ENCODE measurements at regions not wholly inside any gene's neighbourhood (a gene's known extent, or its start where the extent isn't known, plus 50 kb on each side); places are given as distances from the start of the nearest gene placed in this dataset.
"Not testable (repeated sequence)": the region's sequence is repeated elsewhere in the genome, so short reads cannot be mapped to it uniquely, and the experiment has no call there.

DNA sequence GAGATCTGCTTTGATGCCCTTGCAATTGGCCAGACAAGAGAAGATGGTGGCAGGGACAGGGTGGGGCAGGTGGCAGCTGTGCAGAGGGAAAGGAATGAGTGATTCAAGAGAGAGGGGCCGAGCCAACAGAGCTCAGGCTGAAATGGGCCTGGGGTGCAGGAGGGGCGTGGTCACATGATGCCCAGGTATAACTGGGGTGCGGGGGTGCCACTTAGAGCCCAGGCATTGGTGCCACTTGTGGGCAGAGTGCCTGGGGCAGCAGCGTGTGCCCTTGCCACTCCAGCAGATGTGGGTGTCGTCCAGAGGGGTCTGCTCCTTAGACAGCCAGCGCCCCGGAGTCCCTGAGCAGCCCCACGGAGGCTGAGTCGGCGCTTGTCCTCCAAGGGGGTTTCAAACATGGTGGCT is 88.7 kb downstream of the PLXNA1 start:
- H3K9ac ChIP-seq (ENCODE audit: low read depth, low read length): no peak overlapping the region
- no peak overlapping the region for H3K4me3 ChIP-seq (ENCODE audit: low read length)
- no peak overlapping the region for H3K27ac ChIP-seq (ENCODE audit: low read depth, low read length)
- H3K4me1 ChIP-seq (ENCODE audit: insufficient read depth, low read length): no peaks in the 10 kb centered on the region
- no peaks in the 10 kb centered on the region for H3K9me3 ChIP-seq (ENCODE audit: insufficient read depth, low read depth, low read length)
- H3K36me3 ChIP-seq (ENCODE audit: insufficient read depth, low read length): no peaks in the 10 kb centered on the region
- no peaks in the 10 kb centered on the region for H3K27me3 ChIP-seq (ENCODE audit: insufficient read depth, low read length)
- 92% methylated on average over 10 of the region's 10 CpGs for WGBS

DNA sequence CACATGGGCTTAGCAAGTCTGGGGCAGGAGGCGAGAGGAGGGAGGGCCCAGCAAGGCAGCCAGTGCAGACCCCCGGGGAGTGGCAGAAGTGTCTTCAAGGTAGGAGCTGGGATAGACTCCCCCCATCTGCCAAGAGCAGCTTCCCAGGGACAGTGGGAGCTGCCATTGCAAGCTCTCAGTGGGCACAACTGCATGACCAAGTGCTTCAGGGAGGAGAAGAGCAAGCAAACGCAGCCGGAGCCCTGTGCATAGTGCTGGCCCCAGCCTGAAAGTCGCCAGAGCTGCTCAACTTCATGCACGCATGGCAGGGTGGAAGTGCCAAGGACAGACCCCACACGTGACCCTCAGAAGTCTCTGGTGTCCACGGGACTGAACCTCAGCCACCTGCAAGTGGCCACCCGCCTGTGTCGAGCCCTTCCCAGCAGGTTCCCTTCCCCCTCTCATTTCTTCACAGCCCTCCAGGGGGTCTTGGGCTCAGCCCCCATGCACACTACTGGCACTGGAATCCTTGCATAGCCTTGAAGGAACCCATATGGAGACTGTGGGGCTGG is 89.4 kb downstream of the PLXNA1 start:
- WGBS: 95% methylated on average over 9 of the region's 10 CpGs
- Histone ChIP-seq H3K9ac (ENCODE audit: low read depth, low read length) (no peak overlapping the region), H3K27me3 (ENCODE audit: insufficient read depth, low read length) (no peaks in the 10 kb centered on the region), H3K4me3 (ENCODE audit: low read length) (no peak overlapping the region), H3K36me3 (ENCODE audit: insufficient read depth, low read length) (no peaks in the 10 kb centered on the region), H3K4me1 (ENCODE audit: insufficient read depth, low read length) (no peaks in the 10 kb centered on the region), H3K9me3 (ENCODE audit: insufficient read depth, low read depth, low read length) (no peaks in the 10 kb centered on the region), H3K27ac (ENCODE audit: low read depth, low read length) (no peak overlapping the region)

DNA sequence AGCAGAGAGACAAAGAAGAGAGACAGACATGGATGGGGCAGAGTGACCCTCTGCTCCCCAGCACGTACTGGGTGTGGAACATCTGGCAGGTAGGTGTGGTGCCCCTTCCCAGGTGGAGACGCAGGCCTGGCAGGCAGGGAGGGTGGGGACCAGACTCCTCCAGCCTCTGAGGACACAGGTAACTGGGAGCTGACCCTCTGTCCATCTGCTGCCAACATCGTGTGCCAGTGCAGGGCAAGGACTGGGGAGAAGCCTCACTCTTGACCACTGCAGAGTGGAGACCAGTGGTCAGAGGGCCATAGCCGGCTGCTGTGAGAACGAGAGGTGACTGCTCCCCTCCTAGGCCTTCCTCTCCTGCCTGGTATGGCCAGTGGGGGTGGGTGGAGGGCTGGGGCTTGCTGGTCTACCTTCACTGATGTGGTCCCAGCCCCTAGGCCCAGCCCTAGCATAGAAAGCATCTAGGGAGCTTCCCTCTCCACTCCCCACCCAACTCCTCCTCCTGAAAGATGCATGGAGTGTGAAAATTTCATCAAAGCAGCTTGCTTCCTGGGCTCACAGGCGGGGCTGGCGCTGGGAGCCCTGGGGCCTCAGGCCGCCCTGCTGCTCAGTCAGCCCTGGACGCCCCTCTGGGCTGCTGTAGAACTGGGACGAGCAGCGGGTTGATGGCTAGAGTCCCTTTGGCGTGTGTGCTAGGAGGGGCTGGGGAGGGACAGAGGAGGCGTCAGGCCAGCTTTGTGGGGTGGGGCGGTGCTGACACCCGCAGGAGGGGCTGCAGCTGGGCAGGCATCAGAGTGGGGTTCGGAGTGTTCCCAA is 90.3 kb downstream of the PLXNA1 start:
- H3K36me3 ChIP-seq (ENCODE audit: insufficient read depth, low read length): no peaks in the 10 kb centered on the region
- no peak overlapping the region for H3K4me3 ChIP-seq (ENCODE audit: low read length)
- H3K27ac ChIP-seq (ENCODE audit: low read depth, low read length): no peak overlapping the region
- WGBS: 86% methylated on average over 16 of the region's 16 CpGs
- no peak overlapping the region for H3K9ac ChIP-seq (ENCODE audit: low read depth, low read length)
- H3K4me1 ChIP-seq (ENCODE audit: insufficient read depth, low read length): no peaks in the 10 kb centered on the region
- no peaks in the 10 kb centered on the region for H3K27me3 ChIP-seq (ENCODE audit: insufficient read depth, low read length)
- H3K9me3 ChIP-seq (ENCODE audit: insufficient read depth, low read depth, low read length): no peaks in the 10 kb centered on the region

DNA sequence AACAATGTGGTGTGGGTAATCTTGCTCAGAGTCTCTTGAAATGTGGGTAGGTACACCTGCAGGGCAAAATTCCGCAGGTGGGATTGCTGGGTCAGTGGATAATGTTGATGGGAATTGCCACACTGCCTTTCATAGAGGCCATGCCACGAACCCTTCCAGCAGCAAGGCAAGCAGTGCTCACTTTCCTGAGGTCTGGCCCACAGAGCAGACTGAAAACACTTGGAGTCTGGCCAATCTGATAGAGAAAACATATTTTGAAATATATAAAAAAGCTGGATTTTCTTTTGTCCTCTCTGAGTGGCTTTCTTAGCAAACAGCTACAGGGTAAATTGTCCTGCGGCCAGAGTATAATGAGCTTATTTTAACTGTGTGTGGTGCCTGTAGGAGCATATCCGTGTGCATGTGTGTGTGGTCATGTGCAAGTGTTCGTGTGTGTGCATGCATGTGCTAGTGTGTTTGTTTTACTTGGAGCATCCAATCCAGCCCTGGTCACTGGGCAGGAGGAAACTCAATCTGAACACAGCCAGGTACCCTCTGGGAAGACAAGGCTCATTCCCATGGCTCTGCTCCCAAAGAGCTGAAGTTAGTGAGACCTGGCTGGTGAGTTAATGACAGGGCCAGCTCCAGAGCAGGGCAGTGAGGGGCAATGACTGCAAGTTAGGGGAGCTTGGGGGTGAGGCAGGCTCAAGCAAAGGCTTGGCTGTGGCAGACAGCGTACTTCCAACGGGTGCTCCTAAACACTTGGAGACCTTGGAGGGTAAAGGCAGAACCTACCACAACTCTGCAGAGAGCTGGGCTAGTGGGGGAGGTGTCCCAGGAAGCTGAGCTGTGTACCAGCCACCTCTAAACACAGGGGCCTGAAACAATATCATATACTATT is 91.3 kb downstream of the PLXNA1 start:
- no peak overlapping the region for H3K9ac ChIP-seq (ENCODE audit: low read depth, low read length)
- H3K4me1 ChIP-seq (ENCODE audit: insufficient read depth, low read length): no peaks in the 10 kb centered on the region
- H3K36me3 ChIP-seq (ENCODE audit: insufficient read depth, low read length): no peaks in the 10 kb centered on the region
- no peaks in the 10 kb centered on the region for H3K27me3 ChIP-seq (ENCODE audit: insufficient read depth, low read length)
- H3K4me3 ChIP-seq (ENCODE audit: low read length): no peak overlapping the region
- 95% methylated on average over 7 of the region's 7 CpGs for WGBS
- H3K27ac ChIP-seq (ENCODE audit: low read depth, low read length): no peak overlapping the region
- H3K9me3 ChIP-seq (ENCODE audit: insufficient read depth, low read depth, low read length): no peaks in the 10 kb centered on the region

DNA sequence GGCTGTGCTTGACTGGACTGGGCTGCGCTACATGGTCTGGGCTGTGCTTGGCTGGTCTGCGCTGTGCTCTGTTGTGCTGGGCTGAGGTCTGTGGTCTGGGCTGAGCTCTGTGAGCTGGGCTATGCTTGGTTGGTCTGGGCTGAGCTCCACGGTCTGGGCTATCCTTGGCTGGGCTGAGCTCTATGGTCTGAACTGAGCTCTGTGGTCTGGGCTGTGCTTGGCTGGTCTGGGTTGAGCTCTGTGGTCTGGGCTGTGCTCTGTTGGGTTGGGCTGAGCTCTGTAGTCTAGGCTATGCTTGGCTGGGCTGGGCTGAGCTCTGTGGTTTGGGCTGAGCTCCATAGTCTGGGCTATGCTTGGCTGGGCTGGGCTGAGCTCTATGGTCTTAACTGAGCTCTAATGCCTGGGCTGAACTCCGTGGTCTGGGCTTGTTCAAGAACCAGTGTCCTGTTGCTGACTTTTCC is 92.0 kb downstream of the PLXNA1 start:
- no peak overlapping the region for H3K27ac ChIP-seq (ENCODE audit: low read depth, low read length)
- WGBS: 81% methylated on average over 4 of the region's 4 CpGs
- no peaks in the 10 kb centered on the region for H3K27me3 ChIP-seq (ENCODE audit: insufficient read depth, low read length)
- no peaks in the 10 kb centered on the region for H3K36me3 ChIP-seq (ENCODE audit: insufficient read depth, low read length)
- no peak overlapping the region for H3K9ac ChIP-seq (ENCODE audit: low read depth, low read length)
- H3K4me3 ChIP-seq (ENCODE audit: low read length): no peak overlapping the region
- no peaks in the 10 kb centered on the region for H3K4me1 ChIP-seq (ENCODE audit: insufficient read depth, low read length)
- H3K9me3 ChIP-seq (ENCODE audit: insufficient read depth, low read depth, low read length): no peaks in the 10 kb centered on the region

DNA sequence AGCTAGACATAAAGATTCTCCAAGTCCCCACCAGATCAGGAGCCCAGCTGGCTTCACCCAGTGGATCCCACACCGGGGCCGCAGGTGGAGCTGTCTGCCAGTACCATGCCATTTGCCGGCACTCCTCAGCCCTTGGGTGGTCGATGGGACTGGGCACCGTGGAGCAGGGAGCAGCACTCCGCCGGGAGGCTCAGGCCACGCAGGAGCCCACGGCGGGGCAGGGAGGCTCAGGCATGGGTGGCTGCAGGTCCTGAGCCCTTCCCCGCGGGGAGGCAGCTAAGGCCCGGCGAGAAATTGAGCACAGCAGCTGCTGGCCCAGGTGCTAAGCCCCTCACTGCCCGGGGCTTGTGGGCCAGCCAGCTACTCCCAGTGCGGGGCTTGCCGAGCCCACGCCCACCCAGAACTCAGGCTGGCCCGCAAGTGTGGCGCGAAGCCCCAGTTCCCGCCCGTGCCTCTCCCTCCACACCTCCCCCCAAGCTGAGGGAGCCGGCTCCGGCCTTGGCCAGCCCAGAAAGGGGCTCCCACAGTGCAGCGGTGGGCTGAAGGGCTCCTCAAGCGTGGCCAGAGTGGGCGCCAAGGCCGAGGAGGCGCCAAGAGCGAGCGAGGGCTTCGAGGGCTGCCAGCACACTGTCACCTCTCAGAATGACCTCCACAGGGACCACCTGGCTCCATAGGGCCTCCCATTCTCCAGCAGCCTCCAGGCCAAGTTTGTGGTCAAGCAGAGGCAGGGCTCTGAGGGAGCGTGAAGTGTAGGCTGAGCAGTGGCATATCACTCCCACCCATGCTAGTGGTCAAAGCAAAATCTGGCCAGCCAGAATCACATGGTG is 93.5 kb downstream of the PLXNA1 start:
- H3K4me3 ChIP-seq (ENCODE audit: low read length); H3K9ac ChIP-seq (ENCODE audit: low read depth, low read length); H3K4me1 ChIP-seq (ENCODE audit: insufficient read depth, low read length); H3K9me3 ChIP-seq (ENCODE audit: insufficient read depth, low read depth, low read length); H3K36me3 ChIP-seq (ENCODE audit: insufficient read depth, low read length); H3K27ac ChIP-seq (ENCODE audit: low read depth, low read length); H3K27me3 ChIP-seq (ENCODE audit: insufficient read depth, low read length): not testable (repeated sequence)
- WGBS: 87% methylated on average over 34 of the region's 34 CpGs

DNA sequence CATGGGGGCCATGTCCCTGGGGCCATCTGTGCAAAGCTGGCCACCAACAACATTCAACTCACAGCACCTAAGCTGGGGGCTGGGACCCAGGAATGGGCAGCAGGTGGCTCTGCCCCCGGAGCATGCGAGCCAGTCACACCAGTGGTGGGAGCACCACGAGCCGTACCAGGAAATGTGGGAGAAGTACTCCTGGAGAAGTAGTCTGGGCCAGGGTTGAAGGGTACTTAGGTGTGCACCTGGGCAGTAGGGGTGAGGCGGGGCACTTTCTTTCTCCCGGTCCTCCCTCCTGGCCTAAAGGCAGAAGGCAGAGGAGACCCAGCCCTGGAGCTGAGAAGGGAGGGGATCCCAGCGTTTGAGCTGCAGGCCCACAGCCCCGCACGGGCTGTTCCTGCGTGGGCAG is 94.2 kb downstream of the PLXNA1 start:
- no peak overlapping the region for H3K27ac ChIP-seq (ENCODE audit: low read depth, low read length)
- H3K9ac ChIP-seq (ENCODE audit: low read depth, low read length): no peak overlapping the region

DNA sequence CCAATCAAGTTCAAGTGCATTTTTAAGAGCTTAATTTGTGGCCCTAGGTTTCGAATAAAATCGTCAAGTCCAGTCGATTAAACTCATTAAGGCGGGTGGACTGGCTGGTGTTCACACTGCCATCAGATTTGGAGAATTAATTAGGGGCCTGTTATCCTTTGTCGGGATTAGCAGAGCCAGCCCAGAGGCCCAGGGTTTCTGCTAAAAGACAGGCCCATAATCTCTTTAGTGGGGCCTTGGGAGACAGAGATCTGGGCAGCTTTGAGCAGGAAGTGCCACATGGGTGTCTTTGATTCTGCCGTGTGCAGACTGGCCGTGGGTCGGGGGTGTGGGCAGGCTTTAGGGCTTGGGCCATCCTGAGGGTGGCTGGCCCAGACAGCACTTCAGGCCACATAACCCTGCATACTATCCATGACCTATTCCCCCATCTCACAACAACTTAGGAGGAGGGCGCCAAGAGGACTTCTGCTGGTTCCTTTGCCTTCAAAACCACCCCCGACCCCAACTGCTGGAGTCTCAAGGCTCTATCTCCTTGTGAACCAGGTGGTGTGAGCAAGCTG is 94.7 kb downstream of the PLXNA1 start:
- Histone ChIP-seq H3K27me3 (ENCODE audit: insufficient read depth, low read length) (no peaks in the 10 kb centered on the region), H3K36me3 (ENCODE audit: insufficient read depth, low read length) (no peaks in the 10 kb centered on the region), H3K27ac (ENCODE audit: low read depth, low read length) (no peak overlapping the region), H3K4me1 (ENCODE audit: insufficient read depth, low read length) (no peaks in the 10 kb centered on the region), H3K4me3 (ENCODE audit: low read length) (no peak overlapping the region), H3K9me3 (ENCODE audit: insufficient read depth, low read depth, low read length) (no peaks in the 10 kb centered on the region), H3K9ac (ENCODE audit: low read depth, low read length) (no peak overlapping the region)
- 91% methylated on average over 10 of the region's 10 CpGs for WGBS

More for the DNA sequence above, 94.2 kb downstream of the PLXNA1 start:
- no peak overlapping the region for H3K4me3 ChIP-seq (ENCODE audit: low read length)
- 92% methylated on average over 10 of the region's 10 CpGs for WGBS
- no peaks in the 10 kb centered on the region for H3K9me3 ChIP-seq (ENCODE audit: insufficient read depth, low read depth, low read length)
- H3K36me3 ChIP-seq (ENCODE audit: insufficient read depth, low read length): no peaks in the 10 kb centered on the region
- H3K4me1 ChIP-seq (ENCODE audit: insufficient read depth, low read length): no peaks in the 10 kb centered on the region
- H3K27me3 ChIP-seq (ENCODE audit: insufficient read depth, low read length): no peaks in the 10 kb centered on the region

DNA sequence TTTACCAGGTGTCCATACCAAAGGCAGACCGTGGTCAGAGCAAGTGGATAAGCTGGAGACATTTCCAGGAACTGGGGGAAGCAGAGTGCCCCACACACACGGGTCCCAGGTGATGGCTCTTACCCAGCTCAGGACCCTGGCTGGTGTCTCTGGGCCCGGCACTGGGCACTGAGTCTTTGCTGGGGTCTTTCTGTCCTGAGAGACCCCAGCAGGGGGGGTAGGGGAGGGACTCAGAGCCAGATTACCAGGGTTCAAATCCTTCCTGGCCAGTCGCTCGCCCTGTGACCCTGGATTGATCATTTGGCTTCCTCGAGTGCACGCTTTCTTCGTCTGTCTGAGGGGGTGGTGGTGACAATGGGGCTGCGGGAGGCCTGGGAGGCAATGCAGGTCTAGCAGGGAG is 95.7 kb downstream of the PLXNA1 start:
- H3K9me3 ChIP-seq (ENCODE audit: insufficient read depth, low read depth, low read length): no peaks in the 10 kb centered on the region
- no peaks in the 10 kb centered on the region for H3K27me3 ChIP-seq (ENCODE audit: insufficient read depth, low read length)
- no peaks in the 10 kb centered on the region for H3K36me3 ChIP-seq (ENCODE audit: insufficient read depth, low read length)
- WGBS: 87% methylated on average over 9 of the region's 9 CpGs
- H3K4me3 ChIP-seq (ENCODE audit: low read length): no peak overlapping the region
- H3K9ac ChIP-seq (ENCODE audit: low read depth, low read length): no peak overlapping the region
- no peak overlapping the region for H3K27ac ChIP-seq (ENCODE audit: low read depth, low read length)
- H3K4me1 ChIP-seq (ENCODE audit: insufficient read depth, low read length): no peaks in the 10 kb centered on the region

DNA sequence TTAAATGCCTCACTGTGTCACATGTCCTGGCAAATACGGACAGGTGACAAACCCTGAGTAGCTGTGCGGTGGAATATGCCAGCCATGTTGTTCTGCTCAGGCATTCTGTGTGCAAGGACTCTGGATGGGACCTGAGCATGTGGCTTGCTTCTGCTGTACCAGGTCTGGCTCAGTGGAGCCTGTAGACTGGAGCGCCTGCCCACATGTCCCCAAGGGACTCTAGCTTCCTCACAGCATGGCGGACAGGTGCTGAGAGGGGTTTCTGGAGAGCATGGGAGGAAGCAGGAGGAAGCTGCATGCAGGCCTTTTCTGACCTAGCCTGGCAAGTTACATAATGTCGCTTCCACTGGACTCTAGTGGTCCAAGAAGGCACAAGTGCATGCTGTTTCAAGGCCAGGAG is 96.3 kb downstream of the PLXNA1 start:
- H3K4me1 ChIP-seq (ENCODE audit: insufficient read depth, low read length): no peaks in the 10 kb centered on the region
- no peaks in the 10 kb centered on the region for H3K9me3 ChIP-seq (ENCODE audit: insufficient read depth, low read depth, low read length)
- H3K27me3 ChIP-seq (ENCODE audit: insufficient read depth, low read length): no peaks in the 10 kb centered on the region
- no peak overlapping the region for H3K27ac ChIP-seq (ENCODE audit: low read depth, low read length)
- WGBS: 96% methylated on average over 5 of the region's 5 CpGs
- no peaks in the 10 kb centered on the region for H3K36me3 ChIP-seq (ENCODE audit: insufficient read depth, low read length)
- no peak overlapping the region for H3K9ac ChIP-seq (ENCODE audit: low read depth, low read length)
- no peak overlapping the region for H3K4me3 ChIP-seq (ENCODE audit: low read length)

All from HUES64 (cell line).